ENCODE measurements at regions not wholly inside any gene's neighbourhood (a gene's known extent, or its start where the extent isn't known, plus 50 kb on each side); places are given as distances from the start of the nearest gene placed in this dataset.

DNA sequence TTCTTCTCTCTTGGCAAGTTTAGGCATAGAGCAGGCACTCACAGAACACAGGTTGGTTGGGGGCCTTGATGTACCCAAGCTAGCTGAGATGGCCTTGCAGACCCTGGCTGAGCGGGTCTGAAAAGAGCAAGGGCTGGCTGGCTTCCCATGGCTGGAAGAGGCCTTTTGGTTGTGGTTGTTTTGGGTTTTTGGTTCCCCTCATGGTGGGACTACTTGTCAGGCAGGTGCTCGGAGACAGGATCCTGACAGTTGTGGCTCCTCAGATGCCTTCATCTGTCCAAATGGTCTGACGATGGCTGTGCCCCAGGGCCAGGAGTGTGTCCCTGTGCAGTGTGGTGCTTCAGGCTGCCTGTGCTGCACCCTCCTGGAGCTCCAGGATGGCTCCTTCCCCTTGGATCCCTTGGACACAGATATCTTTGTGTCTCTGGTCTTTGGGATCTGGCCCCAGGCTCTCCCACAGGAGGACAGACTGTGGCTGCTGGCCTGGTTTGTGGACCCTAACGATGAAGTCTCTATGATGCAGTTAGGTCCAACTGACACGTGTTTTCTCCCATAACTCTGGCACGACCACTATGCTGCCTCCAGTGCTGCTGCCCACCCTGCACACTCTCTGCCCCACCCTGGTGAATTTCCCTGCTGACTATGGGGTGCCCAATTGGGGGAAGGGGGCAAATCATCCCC lies 321.5 kb upstream of the ZNF32 start:
- no peak for DNase-seq (ENCODE audit: low spot score)

- no peak for DNase-seq (ENCODE audit: low spot score)
These were observed 320.8 kb upstream of the ZNF32 start for GRCh38 chr10:43969506-43969905.

- no peak for DNase-seq (ENCODE audit: low spot score)
These were observed 320.3 kb upstream of the ZNF32 start for GRCh38 chr10:43968961-43969360.

- DNase-seq (ENCODE audit: low spot score) = no peak
These were observed 319.4 kb upstream of the ZNF32 start for GRCh38 chr10:43968076-43968475.

- no peak for DNase-seq (ENCODE audit: low spot score)
These were observed 317.9 kb upstream of the ZNF32 start for GRCh38 chr10:43966571-43966965.

DNA sequence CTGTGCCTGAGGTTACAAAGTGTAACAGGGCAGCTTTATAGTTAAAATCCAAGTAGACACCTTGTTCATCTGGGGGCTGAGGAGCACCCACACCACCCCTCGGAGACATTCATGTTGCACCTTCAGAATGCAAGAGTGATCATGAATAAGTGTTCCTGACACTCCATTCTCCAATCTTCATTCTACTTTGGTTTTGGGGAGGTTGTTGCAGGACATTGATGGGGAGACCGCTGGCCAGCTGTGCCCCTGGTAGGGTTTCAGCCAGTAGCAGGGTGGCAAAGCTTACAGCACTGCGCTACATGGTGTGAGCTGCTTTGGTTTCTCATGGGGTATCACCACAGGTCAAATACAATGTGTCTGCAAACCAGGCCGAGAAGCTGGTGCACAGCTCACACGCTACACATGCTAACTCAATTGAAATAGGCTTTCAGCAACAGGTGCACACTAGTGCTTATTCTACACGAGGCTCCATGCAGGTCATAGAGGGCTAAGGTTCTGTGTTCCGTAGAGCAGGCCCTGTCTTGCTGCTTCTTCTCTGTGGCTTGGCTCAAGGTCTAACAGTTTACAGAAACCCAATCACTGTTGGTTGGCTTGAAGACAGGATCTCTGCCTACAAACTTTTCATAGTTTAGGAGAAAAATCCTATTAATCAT lies 317.4 kb upstream of the ZNF32 start:
- no peak for DNase-seq (ENCODE audit: low spot score)

DNA sequence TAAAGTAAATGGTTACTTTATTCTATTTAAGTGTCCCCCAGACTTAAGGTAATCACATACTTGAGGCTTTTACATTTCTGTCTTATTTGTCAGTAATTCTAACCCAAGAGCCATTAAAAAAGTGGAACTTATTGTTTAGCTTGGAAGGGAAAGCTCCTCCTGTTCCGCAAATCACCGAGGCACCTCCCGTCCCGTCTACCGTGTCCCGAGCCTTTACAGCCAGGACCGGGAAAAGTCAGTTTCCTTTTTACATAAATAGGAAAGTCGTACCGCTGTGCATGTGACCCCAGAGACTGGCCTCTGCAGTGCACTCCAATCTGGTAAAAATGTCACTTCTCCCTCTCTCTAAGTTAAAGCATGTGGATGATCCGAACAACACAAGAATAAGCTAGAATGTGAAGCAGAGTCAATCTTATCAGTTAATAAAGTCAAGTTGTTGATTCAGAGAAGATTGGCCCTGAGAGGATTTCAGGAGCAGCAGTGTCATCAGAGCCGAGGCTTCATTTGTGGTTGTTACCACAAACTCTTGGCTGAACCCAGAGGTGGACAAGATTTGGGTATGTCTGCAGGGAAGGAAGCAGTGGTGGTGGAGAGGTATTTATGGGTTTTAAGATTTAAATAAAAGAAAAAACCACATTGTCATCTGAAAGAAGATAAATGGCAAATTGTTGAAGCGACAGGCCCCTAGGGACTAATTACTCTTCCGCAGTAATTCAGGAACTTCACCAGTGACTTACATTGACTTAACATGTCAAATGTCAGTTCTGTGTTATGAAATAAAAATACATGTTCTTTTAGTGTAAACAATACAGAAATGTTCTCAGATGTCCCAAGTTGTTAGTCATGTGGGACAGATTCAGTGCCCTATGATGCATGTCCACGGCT lies 316.6 kb upstream of the ZNF32 start:
- no peak for DNase-seq (ENCODE audit: low spot score)

GRCh38 chr10:43964486-43964885 lies 315.8 kb upstream of the ZNF32 start:
- no peak for DNase-seq (ENCODE audit: low spot score)

- DNase-seq (ENCODE audit: low spot score) = no peak
These were observed 315.2 kb upstream of the ZNF32 start for GRCh38 chr10:43963793-43964425.

- DNase-seq (ENCODE audit: low spot score) = no peak
These were observed 314.7 kb upstream of the ZNF32 start for GRCh38 chr10:43963379-43963778.

DNA sequence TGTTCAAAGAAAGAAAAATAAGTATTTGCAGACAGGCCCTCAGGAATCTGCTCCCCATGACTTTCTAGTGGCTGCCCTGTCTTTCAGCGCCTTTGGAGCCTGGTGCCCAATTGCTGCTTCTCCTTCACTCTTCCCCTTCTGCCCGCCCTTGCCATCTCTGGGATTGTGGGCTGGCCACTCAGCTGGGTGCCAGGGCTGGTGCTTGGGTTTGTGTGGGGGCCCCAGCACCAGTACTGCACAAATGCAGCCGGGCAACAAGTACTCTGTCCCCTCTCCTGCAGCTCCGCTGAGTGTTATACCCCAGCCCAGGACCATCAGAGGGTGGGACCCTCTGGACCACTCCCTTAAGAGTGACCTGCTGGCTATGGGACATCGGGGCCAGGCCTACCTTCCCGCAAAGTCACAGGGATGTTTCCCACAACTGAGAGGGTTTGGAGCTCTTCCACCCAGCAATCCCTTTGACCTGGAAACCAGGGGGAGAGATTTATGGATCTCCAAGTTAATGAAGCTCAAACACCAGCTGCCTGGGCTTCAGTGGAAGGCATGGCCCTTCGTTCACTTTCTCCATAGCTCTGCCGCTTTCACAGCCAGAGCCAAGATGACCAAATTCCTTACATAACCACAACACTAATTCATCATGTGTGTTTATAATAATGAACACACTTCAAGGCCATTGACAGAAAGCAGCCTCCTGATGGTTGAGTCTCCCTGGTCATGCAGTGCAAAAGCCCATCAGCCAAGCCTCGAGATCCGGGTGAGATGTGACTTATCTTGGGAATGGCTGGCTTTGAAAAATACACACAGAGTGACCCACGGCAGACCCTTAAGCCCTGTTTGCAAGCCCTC lies 313.9 kb upstream of the ZNF32 start:
- DNase-seq (ENCODE audit: low spot score) = no peak

- no peak for DNase-seq (ENCODE audit: low spot score)
These were observed 313.1 kb upstream of the ZNF32 start for GRCh38 chr10:43961523-43962345.

GRCh38 chr10:43960981-43961380 lies 312.3 kb upstream of the ZNF32 start:
- DNase-seq (ENCODE audit: low spot score) = no peak

DNA sequence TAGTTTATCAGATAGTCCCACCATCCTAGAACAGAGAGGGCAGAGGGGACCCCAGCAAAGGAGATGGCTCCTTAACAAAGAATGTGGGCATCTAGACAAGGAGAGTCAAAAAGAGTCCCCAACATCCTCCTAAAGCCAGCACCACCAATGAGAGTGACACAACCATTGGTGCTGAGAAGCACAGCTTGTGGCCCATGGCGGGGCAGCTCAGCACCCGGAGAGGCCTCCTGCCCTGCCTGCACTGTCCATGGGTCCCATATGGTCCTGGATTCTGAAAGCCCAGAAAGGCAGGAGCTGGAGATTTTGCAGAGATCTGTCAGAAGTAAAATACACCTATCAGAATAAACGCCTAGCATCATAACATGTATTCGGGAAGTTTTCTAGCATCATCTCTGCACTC lies 311.8 kb upstream of the ZNF32 start:
- DNase-seq (ENCODE audit: low spot score) = no peak

DNA sequence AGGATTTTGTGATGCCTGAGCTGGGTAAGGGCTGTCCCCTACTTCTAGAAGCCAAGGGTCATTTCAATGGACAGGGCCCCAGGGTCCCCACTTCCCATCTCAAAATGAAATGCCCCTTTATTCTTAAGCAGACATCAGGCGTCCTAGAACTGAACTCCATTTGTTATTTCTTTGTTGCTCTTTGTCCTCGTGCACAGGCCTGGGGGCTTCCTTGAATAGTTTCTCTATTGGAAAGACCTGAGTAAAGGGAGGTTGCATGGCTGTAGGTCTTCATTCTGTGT lies 311.4 kb upstream of the ZNF32 start:
- DNase-seq (ENCODE audit: low spot score) = no peak

GRCh38 chr10:43959364-43960134 lies 310.9 kb upstream of the ZNF32 start:
- no peak for DNase-seq (ENCODE audit: low spot score)

GRCh38 chr10:43958964-43959363 lies 310.3 kb upstream of the ZNF32 start:
- no peak for DNase-seq (ENCODE audit: low spot score)

DNA sequence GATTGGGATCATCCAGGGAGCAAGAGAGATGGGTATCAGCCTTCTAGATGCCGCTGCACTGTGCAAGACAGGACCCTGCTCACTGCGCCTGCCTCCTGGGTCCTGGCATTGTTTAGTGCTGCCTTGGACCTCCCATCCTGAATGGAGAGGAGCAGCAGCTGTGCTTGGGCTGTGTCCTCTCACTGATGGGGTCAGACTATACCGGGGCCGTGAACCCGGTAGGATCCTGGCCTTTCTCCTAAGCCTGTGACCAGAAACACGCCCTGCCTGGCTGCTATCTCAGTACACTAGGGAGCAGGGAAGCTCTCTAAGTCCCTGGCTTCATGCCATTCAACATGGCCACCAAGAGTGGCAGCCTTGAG lies 309.4 kb upstream of the ZNF32 start:
- no peak for DNase-seq (ENCODE audit: low spot score)

GRCh38 chr10:43957267-43958070 lies 308.8 kb upstream of the ZNF32 start:
- no peak for DNase-seq (ENCODE audit: low spot score)
